Nephron (organoid): ENCODE measurements at regions not wholly inside any gene's neighbourhood (a gene's known extent, or its start where the extent isn't known, plus 50 kb on each side); places are given as distances from the start of the nearest gene placed in this dataset.
"Not testable (repeated sequence)": the region's sequence is repeated elsewhere in the genome, so short reads cannot be mapped to it uniquely, and the experiment has no call there.

Experiments used
- H3K27ac Mint-ChIP-seq, 3 experiments: 2 replicates each; pipeline ENCODE4 v1.8.0; 2020; ENCODE audit warnings: mixed read lengths in 3 of 3, mild to moderate bottlenecking in 2 of 3, moderate library complexity in 1 of 3
- H3K27me3 Mint-ChIP-seq: 2 replicates; pipeline ENCODE4 v1.8.0; 2021; ENCODE audit warnings: low read depth, mild to moderate bottlenecking, moderate library complexity, mixed read lengths
- H3K36me3 Mint-ChIP-seq: 2 replicates; pipeline ENCODE4 v1.8.0; 2020; ENCODE audit warnings: low read depth, mixed read lengths
- H3K4me1 Mint-ChIP-seq: 2 replicates; pipeline ENCODE4 v1.8.0; 2020; ENCODE audit warnings: mixed read lengths
- H3K4me3 Mint-ChIP-seq, 3 experiments: 2 replicates each; pipeline ENCODE4 v1.8.0; 2020; ENCODE audit warnings: mild to moderate bottlenecking in 3 of 3, mixed read lengths in 3 of 3, moderate library complexity in 2 of 3
- H3K9me3 Mint-ChIP-seq: 2 replicates; pipeline ENCODE4 v1.8.0; 2020; ENCODE audit warnings: mixed read lengths
- TF ChIP-seq, protein P1 (sequence below), 3 experiments: fragments of 200-600 bp; sonication (generic); IDR thresholded peaks; one replicate each; pipeline ENCODE4 v1.5.0; 2021; ENCODE audit warnings: antibody characterized with exemption in 3 of 3; ENCODE audit not compliant: unreplicated experiment in 3 of 3

DNA sequence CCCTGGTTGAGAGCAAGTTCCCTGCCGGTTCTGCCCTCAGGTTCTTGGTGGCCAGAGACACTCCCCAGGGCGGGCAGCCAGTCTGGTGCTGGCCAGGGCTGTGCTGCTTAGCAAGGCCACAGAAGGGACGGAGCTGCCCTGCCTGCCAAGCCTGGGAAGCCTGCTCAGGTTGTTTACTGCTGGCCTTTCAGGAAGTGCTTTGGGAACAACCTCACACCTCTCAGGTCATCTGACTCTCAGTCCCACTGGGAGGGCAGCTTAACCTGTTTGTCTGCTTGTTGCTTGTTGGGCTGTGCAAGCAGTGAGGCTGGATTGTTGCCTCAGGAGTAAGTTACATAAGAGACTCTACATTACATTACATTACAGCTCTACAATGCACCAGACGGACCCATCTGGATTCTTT, 75.8 kb upstream of the AFDN start:
- Mint-ChIP-seq H3K27me3 (peaks cover 21% of the 10 kb centered on the region), H3K4me1 (peaks cover 19% of the 10 kb centered on the region), H3K9me3 (no peaks in the 10 kb centered on the region), H3K4me3 (no peak overlapping the region), H3K36me3 (no peaks in the 10 kb centered on the region), H3K27ac (peak overlapping the region in 1 of 3 experiments; percentile 70)
- TF ChIP-seq, protein P1, sequence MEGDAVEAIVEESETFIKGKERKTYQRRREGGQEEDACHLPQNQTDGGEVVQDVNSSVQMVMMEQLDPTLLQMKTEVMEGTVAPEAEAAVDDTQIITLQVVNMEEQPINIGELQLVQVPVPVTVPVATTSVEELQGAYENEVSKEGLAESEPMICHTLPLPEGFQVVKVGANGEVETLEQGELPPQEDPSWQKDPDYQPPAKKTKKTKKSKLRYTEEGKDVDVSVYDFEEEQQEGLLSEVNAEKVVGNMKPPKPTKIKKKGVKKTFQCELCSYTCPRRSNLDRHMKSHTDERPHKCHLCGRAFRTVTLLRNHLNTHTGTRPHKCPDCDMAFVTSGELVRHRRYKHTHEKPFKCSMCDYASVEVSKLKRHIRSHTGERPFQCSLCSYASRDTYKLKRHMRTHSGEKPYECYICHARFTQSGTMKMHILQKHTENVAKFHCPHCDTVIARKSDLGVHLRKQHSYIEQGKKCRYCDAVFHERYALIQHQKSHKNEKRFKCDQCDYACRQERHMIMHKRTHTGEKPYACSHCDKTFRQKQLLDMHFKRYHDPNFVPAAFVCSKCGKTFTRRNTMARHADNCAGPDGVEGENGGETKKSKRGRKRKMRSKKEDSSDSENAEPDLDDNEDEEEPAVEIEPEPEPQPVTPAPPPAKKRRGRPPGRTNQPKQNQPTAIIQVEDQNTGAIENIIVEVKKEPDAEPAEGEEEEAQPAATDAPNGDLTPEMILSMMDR (IDR thresholded peaks at IDR 0.05; ENCODE audit: unreplicated experiment in 3 of 3), result no peak

DNA sequence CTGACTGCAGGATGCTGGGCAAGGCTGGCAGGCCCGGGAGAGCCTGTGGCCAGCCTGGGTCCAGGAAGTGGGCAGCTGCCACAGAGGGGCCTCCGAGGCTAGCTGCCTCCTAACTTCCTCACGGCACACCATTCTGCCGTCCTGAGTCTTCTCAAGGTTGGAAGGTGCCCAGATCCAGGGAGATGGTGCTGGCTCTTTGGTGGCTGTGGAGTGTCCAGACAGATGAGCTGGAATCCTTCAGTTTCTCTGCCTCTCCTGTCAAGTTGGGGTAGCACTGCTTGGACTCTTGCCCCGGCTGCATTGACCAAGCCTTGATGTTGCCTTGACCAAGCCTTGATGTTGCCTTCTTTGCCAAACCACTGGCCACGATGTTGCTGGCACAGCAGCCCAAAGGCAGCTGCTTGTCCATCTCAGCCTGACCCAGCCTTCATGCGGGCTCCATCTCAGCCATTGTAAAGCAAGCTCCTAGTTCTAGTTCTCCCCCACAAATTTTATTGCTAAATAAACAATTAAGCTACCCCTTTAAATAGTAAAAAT, 75.1 kb upstream of the AFDN start:
- Mint-ChIP-seq H3K36me3 (no peaks in the 10 kb centered on the region), H3K4me1 (peaks cover 19% of the 10 kb centered on the region), H3K27me3 (peaks cover 21% of the 10 kb centered on the region), H3K4me3 (no peak overlapping the region), H3K9me3 (no peaks in the 10 kb centered on the region), H3K27ac (no peak overlapping the region)
- TF ChIP-seq, protein P1 (IDR thresholded peaks at IDR 0.05; ENCODE audit: unreplicated experiment in 3 of 3), result no peak

DNA sequence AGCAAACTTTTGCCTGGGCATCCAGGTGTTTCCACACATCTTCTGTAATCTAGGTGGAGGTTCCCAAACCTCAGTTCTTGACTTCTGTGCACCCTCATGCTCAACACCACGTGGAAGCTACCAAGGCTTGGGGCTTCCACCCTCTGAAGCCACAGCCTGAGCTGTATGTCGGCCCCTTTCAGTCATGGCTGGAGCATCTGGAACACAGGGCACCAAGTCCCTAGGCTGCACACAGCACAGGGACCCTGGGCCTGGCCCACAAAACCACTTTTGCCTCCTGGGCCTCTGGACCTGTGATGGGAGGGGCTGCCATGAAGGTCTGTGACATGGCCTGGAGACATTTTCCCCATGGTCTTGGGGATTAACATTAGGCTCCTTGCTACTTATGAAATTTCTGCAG, 73.4 kb upstream of the AFDN start:
- H3K27ac Mint-ChIP-seq, H3K4me3 Mint-ChIP-seq, H3K9me3 Mint-ChIP-seq, H3K36me3 Mint-ChIP-seq: not testable (repeated sequence)
- peaks cover 30% of the 10 kb centered on the region for H3K27me3 Mint-ChIP-seq
- peaks cover 22% of the 10 kb centered on the region for H3K4me1 Mint-ChIP-seq

DNA sequence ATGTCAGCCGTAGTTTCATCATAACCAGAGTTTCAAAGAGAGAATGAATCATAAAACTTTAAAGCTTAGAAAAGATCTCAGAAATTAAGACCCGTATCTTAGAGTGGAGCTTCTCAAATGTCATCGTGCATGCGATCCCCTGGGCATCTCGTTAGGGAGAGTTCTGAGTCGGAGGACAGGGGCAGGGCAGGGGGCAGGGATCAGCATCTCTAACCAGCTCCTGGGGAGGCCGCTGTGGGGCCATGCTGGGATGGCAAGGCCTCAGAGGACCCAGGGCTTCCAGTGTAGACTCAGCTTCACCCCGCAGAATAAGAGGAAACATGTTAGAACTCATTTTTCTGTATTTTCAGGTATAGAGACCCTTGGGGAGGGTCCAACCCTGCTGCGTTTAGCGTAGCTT, 72.0 kb upstream of the AFDN start:
- Mint-ChIP-seq H3K27ac (no peak overlapping the region), H3K27me3 (peaks cover 34% of the 10 kb centered on the region), H3K36me3 (no peaks in the 10 kb centered on the region), H3K9me3 (no peaks in the 10 kb centered on the region), H3K4me1 (peaks cover 21% of the 10 kb centered on the region), H3K4me3 (no peak overlapping the region)
- TF ChIP-seq, protein P1 (IDR thresholded peaks at IDR 0.05; ENCODE audit: unreplicated experiment in 3 of 3), result no peak

DNA sequence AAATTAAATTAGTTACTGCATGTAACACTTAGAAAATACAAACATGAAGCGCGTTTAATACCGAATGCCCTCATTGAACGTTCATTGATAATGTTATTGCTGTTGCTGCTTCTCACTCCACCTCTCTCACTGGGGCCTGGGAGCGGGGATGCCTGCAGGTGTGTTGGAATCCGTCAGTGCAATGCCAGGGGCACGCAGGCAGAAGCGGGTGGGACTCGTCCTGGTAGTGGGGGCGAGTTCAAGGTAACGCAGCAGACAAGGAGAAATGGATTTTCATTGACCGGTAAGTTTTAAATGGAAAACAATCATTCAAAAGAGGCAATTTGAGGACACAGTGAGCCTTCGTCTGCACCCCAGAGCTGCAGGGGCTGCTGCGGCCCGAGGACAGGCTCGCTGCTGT, 71.2 kb upstream of the AFDN start:
- Mint-ChIP-seq H3K4me3 (no peak overlapping the region), H3K27me3 (peaks cover 34% of the 10 kb centered on the region), H3K36me3 (no peaks in the 10 kb centered on the region), H3K4me1 (peaks cover 22% of the 10 kb centered on the region), H3K27ac (no peak overlapping the region), H3K9me3 (no peaks in the 10 kb centered on the region)
- TF ChIP-seq, protein P1 (IDR thresholded peaks at IDR 0.05; ENCODE audit: unreplicated experiment in 3 of 3), result no peak

DNA sequence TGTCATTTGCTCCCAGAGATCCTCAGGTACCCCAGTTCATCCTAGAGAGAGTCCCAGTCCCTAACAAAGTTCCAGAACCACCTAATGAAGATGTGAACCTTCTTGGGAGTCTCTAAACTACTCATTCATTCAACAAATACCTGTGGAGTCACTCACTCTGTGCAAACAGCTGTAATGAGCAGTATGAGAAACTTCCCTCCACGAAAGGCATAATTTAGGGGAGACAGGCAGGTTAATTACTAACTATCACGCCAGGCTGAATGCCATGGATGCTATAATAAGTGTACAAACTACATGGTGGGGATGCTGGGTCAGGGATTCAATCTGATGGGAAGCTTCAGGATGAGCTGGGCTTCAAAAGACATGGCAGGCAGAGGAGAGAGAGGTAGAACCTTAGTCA, 70.1 kb upstream of the AFDN start:
- no peaks in the 10 kb centered on the region for H3K9me3 Mint-ChIP-seq
- TF ChIP-seq, protein P1 (IDR thresholded peaks at IDR 0.05; ENCODE audit: unreplicated experiment in 3 of 3), result no peak
- peak overlapping the region in 1 of 3 experiments; percentile 3 for H3K27ac Mint-ChIP-seq
- peaks cover 39% of the 10 kb centered on the region for H3K27me3 Mint-ChIP-seq
- no peaks in the 10 kb centered on the region for H3K36me3 Mint-ChIP-seq
- H3K4me3 Mint-ChIP-seq, result no peak overlapping the region
- H3K4me1 Mint-ChIP-seq, result peaks cover 28% of the 10 kb centered on the region
